ENCODE measurements at regions not wholly inside any gene's neighbourhood (a gene's known extent, or its start where the extent isn't known, plus 50 kb on each side); places are given as distances from the start of the nearest gene placed in this dataset.
"Not testable (repeated sequence)": the region's sequence is repeated elsewhere in the genome, so short reads cannot be mapped to it uniquely, and the experiment has no call there.

DNA sequence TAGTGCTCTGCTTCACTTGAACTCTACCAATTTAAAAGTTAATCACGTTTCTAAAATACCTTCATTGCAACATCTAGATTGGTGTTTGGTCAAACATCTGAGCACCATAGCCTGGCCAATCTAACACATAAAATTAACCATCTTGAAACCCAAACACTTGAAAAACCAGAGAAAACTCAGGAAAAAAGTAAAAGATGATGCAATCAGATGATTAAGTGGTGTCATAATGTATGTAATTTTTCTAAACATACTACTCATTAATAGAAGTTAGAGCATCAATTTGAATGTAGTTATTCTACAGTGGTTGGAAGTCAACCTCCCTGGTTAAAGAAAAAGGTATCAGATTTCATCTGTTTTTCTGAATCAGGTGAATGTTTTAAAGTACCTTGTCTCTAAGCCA lies 228.6 kb upstream of the ID4 start:
- DNase-seq (ENCODE audit: low spot score): no peak

DNA sequence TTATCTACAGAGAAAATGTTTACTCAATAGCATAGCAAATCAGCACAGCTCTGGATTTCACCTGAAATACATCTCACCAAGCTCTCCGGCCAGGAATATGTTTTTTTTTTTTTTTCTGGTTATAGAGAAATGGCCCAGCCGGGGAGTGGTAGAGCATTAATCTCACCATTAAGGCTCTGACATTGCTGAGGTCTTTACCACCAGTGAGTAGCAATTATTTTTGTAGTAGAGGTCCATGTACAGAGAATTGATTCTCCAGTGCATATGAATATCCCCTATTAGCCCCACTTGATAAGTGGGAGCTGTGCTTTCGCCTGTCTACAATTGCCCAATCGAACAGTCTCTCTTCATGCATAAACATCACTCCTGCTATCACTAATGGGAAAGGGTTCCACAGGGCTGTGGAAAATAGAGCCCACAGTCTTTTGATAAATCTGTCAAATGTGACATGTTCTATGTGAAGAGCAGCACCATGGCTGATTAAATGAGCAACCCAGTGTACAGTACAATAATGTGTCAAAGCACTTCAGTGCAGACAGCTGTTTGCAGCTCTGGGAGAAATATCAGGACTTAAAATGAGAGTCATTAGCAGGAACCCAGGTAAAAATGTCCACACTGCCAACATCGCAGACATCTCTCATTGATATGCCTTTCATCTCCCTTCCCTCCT lies 227.1 kb upstream of the ID4 start:
- DNase-seq (ENCODE audit: low spot score): no peak

DNA sequence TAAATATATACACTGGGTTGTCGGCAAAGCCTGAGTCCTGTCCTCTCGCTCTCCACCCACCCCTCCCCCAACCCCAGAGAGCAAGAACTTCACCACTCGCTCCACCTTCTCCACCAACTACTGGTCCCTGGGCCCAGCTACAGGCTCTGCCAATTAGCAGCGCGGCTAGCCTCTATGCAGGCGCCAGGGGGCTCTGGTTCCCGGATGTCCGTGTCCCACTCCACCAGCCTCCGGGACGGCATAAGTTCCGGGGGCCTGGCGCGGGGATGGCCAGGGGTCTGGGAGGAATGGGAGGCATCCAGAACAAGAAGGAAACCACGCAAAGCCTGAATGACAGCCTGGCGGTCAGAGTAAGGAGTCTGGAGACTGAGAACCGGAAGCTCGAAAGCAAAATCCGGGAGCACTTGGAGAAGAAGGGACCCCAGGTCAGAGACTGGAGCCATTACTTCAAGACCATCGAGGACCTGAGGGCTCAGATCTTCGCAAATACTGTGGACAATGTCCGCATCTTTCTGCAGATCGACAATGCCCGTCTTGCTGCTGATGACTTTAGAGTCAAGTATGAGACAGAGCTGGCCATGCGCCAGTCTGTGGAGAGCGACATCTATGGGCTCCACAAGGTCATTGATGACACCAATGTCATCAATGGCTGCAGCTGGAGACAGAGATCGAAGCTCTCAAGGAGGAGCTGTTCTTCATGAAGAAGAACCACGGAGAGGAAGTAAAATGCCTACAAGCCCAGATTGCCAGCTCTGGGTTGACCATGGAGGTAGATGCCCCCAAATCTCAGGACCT lies 224.3 kb upstream of the ID4 start:
- DNase-seq (ENCODE audit: low spot score): not testable (repeated sequence)

DNA sequence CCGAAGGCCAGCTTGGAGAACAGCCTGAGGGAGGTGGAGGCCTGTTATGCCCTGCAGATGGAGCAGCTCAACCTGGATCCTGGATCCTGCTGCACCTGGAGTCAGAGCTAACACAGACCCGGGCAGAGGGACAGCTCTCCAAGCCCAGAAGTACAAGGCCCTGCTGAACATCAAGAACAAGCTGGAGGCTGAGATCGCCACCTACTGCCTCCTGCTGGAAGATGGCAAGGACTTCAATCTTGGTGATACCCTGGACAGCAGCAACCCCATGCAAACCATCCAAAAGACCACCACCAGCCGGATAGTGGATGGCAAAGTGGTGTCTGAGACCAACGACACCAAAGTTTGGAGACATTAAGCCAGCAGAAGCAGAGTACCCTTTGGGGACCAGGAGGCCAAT lies 223.5 kb upstream of the ID4 start:
- no peak for DNase-seq (ENCODE audit: low spot score)

DNA sequence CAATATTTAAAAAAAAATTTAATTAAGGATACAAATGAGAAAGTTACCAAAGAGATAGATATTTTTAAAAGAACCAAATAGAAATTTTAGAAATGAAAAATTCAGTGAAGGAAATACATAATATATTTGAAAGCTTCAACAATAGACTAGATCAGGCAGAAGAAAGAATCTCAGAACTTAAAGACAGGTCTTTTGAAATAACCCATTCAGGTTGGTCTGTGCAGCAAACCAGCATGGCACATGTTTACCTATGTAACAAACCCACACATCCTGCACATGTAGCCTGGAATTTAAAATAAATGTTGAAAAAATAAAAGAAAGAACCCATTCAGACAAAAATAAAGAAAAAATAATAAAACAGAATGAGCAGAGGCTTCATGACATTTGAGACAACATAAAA lies 221.1 kb upstream of the ID4 start:
- no peak for DNase-seq (ENCODE audit: low spot score)

DNA sequence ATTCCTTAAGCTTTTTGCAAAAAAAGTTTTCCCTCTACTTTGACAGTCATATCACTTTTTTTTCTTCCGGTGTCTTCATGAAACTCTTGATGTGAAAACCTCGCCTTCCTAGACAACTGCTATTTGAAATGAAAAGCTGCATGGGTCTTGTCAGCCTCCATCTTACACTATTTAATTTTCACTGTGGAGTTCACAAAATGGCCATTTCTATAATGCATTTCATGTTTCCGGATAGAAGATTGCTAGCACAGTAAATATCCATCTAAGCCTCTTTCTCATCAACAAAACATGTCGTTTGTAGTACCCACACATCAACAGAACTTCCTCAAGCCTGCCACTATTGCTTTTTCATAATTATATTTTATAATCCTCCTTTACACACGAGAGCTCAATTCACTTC lies 204.9 kb upstream of the ID4 start:
- no peak for DNase-seq (ENCODE audit: low spot score)

DNA sequence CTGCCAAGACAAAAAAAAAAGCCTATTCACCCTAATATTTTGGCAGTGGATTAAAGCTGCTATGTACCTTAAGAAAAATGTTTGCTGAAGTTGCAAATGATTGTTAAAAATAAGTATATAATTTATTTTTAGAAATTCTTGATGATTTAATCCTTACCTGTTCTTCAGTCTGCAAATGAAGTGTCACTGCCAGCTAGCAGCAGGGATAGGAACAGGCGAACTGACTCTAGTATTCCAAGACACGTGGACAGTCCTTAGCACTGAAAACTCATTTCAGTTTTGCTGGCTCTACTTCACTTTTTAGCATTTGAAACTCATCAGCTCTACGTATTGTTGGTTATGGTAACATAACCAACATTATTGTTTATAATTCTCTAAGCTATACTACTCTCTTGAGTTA lies 204.4 kb upstream of the ID4 start:
- no peak for DNase-seq (ENCODE audit: low spot score)

DNA sequence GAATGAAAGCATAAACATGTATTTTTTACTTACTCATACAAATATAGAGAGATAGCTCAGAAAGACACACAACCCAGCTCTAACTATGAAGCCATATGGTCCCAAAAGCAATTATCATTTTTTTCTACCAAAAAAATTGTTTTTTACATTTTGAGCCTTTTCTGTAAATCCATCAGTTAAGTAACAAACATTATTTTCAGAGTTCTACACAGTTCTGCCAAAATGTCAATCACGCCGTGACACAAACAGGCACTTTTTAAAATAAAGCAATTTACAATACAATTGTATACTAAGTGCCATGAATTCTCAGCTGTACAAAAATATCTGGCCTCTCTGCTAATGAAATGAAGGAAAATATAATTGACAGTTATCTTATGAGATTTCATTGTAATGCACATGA lies 201.4 kb upstream of the ID4 start:
- no peak for DNase-seq (ENCODE audit: low spot score)

DNA sequence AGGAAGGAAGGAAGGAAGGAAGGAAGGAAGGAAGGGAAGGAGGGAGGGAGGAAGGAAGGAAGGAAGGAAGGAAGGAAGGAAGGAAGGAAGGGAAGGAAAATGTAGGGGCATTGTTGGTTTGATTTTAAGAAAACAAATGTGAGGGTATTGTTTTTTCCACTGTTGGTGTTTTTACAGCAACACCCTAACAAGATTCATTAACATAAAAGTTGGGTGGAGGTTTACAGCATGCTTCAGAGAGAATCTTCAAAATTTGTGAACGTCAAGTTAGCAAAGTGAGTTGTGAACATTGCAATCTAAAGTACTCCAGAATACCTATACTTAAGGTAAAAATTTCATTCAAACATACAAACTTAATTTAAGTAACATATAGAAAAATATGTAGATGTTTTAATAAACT lies 200.2 kb upstream of the ID4 start:
- no peak for DNase-seq (ENCODE audit: low spot score)

DNA sequence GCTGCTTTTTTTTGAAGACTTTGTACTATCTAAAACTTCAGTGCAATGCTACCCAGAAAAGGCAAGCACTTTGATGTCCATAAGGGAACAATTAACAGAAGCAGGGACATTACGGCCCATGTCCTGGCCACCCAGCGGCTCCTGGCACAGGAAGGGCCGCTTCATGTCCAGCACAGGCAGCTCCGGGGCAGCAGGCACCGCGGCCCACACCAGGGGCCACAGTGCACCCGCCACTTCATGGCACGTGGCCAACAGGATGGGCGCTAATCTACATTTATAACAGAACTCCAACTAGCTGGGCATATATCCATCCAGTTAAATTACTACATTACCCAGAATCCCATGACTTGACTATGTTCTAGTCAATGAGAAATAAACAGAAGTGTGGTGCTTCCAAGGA lies 198.2 kb upstream of the ID4 start:
- no peak for DNase-seq (ENCODE audit: low spot score)

DNA sequence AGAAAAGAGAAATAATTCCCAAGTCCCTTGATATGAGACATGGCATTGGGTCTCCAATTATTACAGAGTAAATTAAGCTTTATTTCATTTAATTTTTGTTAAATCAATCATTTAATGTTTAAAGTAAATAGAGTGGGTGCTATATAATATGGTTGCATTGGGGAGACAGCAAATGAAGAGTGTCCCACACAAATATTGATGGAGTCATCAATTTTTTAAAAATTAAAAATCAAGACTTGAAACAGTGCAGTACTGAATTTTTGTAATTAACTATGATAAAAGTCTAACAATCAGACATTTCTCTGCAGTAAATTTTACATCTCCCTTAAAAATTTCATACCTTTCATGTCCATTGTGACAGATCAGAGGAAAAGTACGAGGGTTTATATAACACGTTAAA lies 193.9 kb upstream of the ID4 start:
- no peak for DNase-seq (ENCODE audit: low spot score)

DNA sequence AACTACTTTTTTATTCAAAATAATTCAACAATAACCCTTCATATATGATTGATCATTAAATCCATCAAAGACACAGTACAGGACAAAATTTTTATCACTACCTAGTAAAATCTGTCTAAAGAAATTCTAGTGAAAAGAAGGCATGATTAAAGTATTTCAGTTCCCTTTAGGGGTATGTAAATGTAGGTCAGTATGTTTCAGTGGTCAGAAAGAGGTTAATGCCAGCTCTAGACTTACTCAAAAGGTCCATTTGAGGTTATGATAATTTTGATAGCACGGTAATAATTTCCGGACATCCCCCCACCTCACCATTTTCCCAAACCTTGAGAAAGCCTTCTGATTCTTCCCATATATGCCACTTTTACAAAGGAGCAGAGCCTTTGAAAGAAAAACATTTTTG lies 193.5 kb upstream of the ID4 start:
- no peak for DNase-seq (ENCODE audit: low spot score)

DNA sequence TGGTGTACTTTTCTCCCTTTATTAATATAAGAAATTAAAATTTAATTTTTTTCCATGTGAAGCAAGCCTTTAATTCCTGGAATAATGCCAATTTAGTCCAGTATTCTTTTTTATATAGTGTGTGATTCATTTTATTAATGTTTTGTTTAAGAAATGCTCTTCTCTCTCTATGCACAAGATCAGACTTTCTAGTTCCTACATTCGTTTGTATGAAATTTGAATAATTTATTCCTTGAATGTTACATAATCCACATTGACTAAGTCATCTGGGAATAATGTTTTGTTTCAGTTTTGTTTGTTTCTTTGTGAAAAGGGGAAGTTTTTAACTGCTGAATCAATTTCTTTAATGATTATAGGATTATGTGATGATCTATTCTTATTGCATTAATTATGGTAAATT lies 181.4 kb upstream of the ID4 start:
- peak; percentile 13 for DNase-seq (ENCODE audit: low spot score)

DNA sequence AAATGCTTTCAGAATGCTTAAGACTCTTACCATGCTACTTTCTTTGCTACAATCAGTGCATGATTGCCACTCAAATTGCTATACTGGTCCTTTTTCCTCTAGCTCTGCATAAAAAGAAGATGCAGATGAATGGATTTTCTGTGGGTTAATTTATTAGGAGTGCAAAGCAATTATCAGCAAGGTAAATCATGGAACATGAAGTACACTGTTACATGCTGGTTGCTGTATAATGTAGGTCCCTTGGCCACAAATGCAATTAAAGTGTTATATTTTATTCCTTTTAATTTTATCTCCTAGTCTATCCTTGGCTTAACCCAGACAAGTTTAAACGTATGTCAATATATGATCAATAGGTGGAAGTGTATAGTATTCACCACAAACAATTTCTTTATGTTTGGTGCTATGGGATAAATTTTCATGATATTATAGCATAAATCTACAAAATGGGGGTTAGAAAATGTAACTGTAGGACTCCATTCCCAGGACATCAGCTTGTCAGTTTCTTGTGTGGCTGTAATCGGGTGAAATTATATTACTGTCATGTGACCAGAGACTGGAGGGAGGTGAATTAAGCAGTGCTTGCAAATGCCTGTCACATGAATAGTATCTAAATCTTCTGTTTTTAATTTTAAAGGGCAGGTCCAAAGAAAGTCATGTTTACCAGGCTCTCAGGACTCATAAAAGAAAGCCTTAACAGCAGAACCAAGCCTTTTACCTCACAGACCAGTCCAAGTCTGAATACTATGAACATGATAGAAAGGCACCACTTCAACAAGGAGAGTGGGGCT lies 176.9 kb upstream of the ID4 start:
- DNase-seq (ENCODE audit: low spot score): no peak

DNA sequence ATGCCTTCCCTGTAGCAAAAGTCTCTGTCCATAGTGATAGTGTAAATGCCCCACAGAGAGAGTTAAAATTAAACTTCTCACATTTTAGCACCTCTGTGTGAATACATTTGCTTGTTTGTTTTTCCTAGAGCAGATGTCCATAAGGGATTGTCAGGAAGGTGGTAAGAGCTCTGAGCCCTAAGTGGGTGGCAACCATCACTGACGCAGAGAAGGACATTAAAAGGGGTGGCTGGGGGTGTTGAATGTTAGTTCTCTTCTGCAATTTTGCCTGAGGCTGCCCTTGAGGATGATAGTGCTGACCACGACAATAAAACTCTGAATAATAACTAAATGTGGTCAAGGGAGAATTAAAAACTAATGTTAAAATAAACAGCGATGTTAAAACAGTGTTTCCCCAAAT lies 174.3 kb upstream of the ID4 start:
- DNase-seq (ENCODE audit: low spot score): no peak

DNA sequence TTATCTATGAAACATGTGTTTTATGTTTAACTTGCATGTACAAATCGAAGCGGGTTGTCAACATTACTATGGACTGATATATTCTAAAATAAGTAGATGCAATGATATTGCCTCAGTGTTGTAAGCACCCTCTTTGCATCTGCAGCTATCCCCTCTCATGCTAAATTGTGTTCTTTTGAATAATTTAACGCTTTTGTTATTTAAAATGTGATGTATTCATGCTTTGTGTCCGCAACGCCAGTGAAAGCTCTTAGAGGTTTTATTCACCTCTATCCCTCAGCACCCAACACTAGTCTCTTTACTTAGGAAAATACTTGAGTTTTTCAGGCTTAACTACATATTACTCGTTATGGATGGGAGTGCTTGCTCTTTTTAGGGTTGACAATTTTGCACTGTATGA lies 173.7 kb upstream of the ID4 start:
- DNase-seq (ENCODE audit: low spot score): no peak

DNA sequence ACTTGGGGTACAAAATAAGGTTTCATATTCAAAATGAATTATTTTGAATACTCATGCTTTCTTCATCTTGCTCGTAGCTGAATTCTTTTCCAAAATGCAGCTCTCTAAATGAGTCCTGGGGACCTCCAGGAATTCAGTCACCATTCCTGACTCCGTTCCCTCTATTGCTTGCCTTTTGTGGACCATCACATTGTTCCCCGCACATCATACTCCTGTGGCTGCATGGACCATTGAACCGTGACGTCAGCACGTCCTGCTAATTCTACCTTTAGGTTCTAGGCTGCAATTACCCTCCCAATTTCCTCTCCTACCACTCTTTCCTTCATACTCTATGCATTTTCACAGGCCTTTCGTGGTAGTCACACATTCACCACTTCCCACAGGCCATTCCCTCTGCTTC lies 173.1 kb upstream of the ID4 start:
- DNase-seq (ENCODE audit: low spot score): no peak

DNA sequence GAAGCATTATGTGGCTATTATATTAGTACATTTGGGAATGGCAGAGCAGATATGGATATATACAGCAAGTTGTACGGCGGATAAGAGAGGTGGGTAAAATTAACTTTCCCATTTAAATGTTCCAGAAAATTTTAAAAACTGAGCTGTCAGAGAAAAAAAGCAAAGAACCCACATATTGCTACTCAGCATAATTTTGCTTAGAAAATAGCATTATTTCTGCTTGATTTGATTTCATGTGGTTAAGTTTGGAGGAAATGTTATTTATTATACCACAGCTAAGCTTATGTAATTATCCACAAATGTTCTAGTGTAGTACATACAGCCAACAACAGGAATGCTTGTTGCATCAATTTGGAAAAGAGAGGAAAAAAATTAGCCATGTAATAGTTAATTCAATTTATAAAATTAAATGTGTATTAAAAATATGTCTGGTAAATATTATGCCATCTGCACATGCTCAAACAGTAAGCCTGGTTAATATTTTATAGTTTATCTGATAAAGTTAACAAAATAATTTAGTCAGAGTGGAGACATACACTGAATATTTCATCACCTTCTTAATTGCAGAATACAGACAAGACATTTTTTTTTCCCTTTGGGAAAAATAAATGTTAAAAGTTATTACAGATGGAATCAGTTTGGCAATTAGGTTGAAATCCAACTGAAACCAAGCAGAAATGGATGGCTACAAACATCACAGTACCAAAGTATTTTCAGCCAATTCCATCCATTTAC lies 172.1 kb upstream of the ID4 start:
- DNase-seq (ENCODE audit: low spot score): peak; percentile 16

DNA sequence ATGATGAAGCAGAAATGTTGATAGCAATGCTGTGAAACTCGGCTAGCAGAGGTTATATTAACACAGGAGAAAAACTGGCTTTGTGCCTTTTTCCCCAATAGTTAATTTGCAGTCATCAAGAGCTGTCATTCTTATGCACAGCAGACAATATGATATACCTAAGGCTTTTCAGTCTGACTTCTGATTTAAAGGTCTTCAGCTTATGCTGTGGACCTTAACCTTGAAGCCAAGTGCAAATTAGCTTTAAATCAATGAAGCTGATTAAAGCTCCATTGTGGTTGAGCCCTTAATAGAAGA lies 171.6 kb upstream of the ID4 start:
- DNase-seq (ENCODE audit: low spot score): no peak

DNA sequence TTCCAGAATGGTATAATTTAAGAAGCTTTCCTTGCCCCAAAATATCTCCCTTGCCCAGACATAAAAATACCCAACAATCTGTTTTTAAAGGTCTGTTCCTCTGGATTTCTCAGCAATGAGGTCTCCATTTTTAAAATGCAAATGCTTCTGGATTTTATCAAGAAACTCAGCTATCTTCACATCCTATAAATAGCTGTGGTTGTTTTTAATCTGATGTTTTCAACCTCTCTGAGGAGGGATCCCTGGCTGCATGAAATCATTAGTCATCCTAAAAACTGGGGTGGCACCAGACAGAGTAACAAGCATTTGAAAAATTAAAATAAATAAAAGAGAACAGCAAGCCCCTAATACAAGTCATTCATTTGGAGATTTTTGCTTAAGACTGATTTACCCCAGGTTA lies 168.5 kb upstream of the ID4 start:
- DNase-seq (ENCODE audit: low spot score): peak; percentile 61

DNA sequence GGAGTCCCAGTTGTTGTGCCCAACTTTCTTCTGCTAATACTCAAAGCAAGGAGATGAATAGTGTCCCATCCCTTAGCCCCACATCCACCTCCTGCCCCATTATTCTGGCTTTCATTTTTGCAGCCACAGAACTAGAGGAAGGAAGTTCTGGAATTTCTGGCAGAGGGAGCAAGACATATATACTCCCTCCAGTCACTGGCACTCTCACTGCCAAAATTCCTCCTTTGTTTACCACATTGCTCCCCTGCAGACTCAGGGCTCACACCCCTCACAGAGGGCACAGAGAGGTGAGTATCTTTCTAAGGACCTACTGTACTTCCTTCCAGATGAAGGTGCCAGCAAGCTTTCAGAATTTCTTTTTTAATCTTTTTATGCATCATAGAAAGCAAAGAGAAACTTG lies 168.0 kb upstream of the ID4 start:
- peak; percentile 59 for DNase-seq (ENCODE audit: low spot score)

DNA sequence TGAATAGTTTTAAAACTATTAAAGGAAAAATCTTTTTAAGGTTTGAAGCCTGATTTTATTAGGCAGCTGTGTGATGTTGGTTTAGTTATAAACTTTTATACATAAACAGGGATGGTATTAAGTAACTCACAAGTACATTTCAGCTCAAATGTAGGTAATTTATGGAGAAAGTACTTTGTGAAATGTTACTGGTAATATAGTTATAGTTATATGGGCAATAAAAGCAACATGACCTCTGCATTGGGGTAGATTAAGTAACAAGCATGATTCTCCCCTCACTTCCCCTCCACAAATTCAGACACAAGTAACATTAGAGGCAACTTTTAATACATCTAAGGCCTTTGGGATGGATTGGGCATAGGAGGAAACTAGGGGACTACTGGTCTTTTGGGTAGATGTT lies 154.3 kb upstream of the ID4 start:
- DNase-seq (ENCODE audit: low spot score): no peak

Measured in GM03348 (cell line).